ENCODE measurements at regions not wholly inside any gene's neighbourhood (a gene's known extent, or its start where the extent isn't known, plus 50 kb on each side); places are given as distances from the start of the nearest gene placed in this dataset.

DNA sequence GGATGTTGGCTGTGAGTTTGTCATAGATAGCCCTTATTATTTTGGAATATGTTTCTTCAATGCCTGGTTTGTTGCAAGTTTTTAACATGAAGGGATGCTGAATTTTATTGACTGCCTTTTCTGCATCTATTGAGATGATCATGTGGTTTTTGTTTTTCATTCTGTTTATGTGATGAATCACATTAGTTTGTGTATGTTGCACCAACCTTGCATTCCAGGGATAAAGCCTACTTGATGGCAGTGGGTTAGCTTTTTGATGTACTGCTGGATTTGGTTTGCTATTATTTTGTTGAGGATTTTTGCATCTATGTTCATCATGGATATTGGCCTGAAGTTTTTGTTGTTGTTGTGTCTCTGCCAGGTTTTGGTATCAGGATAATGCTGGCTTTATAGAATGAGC lies 225.6 kb downstream of the PCSK1 start:
- TF ChIP-seq JUND (IDR thresholded peaks at IDR 0.05) (no peak), CHD2 (IDR thresholded peaks at IDR 0.05; ENCODE audit: low read length, partially characterized antibody) (no peak), POLR2AphosphoS5 (IDR thresholded peaks at IDR 0.05; ENCODE audit: low read depth, low read length) (no peak)
- TF ChIP-seq, protein P1, sequence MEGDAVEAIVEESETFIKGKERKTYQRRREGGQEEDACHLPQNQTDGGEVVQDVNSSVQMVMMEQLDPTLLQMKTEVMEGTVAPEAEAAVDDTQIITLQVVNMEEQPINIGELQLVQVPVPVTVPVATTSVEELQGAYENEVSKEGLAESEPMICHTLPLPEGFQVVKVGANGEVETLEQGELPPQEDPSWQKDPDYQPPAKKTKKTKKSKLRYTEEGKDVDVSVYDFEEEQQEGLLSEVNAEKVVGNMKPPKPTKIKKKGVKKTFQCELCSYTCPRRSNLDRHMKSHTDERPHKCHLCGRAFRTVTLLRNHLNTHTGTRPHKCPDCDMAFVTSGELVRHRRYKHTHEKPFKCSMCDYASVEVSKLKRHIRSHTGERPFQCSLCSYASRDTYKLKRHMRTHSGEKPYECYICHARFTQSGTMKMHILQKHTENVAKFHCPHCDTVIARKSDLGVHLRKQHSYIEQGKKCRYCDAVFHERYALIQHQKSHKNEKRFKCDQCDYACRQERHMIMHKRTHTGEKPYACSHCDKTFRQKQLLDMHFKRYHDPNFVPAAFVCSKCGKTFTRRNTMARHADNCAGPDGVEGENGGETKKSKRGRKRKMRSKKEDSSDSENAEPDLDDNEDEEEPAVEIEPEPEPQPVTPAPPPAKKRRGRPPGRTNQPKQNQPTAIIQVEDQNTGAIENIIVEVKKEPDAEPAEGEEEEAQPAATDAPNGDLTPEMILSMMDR (IDR thresholded peaks at IDR 0.05), result no peak
- TF ChIP-seq, protein P2, sequence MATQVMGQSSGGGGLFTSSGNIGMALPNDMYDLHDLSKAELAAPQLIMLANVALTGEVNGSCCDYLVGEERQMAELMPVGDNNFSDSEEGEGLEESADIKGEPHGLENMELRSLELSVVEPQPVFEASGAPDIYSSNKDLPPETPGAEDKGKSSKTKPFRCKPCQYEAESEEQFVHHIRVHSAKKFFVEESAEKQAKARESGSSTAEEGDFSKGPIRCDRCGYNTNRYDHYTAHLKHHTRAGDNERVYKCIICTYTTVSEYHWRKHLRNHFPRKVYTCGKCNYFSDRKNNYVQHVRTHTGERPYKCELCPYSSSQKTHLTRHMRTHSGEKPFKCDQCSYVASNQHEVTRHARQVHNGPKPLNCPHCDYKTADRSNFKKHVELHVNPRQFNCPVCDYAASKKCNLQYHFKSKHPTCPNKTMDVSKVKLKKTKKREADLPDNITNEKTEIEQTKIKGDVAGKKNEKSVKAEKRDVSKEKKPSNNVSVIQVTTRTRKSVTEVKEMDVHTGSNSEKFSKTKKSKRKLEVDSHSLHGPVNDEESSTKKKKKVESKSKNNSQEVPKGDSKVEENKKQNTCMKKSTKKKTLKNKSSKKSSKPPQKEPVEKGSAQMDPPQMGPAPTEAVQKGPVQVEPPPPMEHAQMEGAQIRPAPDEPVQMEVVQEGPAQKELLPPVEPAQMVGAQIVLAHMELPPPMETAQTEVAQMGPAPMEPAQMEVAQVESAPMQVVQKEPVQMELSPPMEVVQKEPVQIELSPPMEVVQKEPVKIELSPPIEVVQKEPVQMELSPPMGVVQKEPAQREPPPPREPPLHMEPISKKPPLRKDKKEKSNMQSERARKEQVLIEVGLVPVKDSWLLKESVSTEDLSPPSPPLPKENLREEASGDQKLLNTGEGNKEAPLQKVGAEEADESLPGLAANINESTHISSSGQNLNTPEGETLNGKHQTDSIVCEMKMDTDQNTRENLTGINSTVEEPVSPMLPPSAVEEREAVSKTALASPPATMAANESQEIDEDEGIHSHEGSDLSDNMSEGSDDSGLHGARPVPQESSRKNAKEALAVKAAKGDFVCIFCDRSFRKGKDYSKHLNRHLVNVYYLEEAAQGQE (IDR thresholded peaks at IDR 0.05; ENCODE audit: low read depth, low read length), result no peak

Data from SK-N-SH (cell line).